CD14-positive monocyte (primary cell): ENCODE measurements at regions not wholly inside any gene's neighbourhood (a gene's known extent, or its start where the extent isn't known, plus 50 kb on each side); places are given as distances from the start of the nearest gene placed in this dataset.

Source experiments
- DNase-seq, 3 donors: peaks; one replicate each; pipeline ENCODE4 v3.0.0-alpha.2; 2011 to 2022
- H2AFZ ChIP-seq: 2 replicates; pipeline ENCODE4 v1.6.0; 2012; ENCODE audit warnings: mild to moderate bottlenecking, low read depth, low read length, inconsistent platforms; ENCODE audit not compliant: insufficient read depth, poor library complexity, severe bottlenecking
- H3K27ac ChIP-seq, 2 donors: 1 replicate in 1 of 2; 2 replicates in 1 of 2; pipeline ENCODE4 v1.5.1; 2012 to 2013; ENCODE audit warnings: low read length in 2 of 2, control low read depth in 1 of 2, inconsistent platforms in 1 of 2, low read depth in 1 of 2, mild to moderate bottlenecking in 1 of 2
- H3K27me3 ChIP-seq, 2 donors: one replicate each; pipeline versions ENCODE4 v1.6.0 to v1.6.1; 2011 to 2013; ENCODE audit warnings: low read length in 2 of 2; ENCODE audit not compliant: control insufficient read depth in 2 of 2, insufficient read depth in 2 of 2
- H3K36me3 ChIP-seq, 2 donors: replicated peaks in 1 of 2; 1 replicate in 1 of 2; 2 replicates in 1 of 2; pipeline versions ENCODE4 v1.5.1 to v1.6.1; 2012 to 2013; ENCODE audit warnings: low read length in 2 of 2, control low read depth in 1 of 2, inconsistent platforms in 1 of 2, mild to moderate bottlenecking in 1 of 2; ENCODE audit not compliant: insufficient read depth in 2 of 2, control insufficient read depth in 1 of 2
- H3K4me1 ChIP-seq, 2 donors: 1 replicate in 1 of 2; 2 replicates in 1 of 2; pipeline versions ENCODE4 v1.5.1 to v1.6.1; 2012 to 2013; ENCODE audit warnings: low read length in 2 of 2, control low read depth in 1 of 2, inconsistent platforms in 1 of 2, mild to moderate bottlenecking in 1 of 2, moderate library complexity in 1 of 2; ENCODE audit not compliant: insufficient read depth in 2 of 2, control insufficient read depth in 1 of 2
- H3K4me2 ChIP-seq: replicated peaks from 2 replicates; pipeline ENCODE3; 2012; ENCODE audit warnings: low read length, moderate library complexity, mild to moderate bottlenecking; ENCODE audit not compliant: poor library complexity, severe bottlenecking; ENCODE audit errors: extremely low read depth
- H3K4me3 ChIP-seq, 3 experiments: fragments of 200-600 bp in 1 of 3; sonication (generic) in 1 of 3; replicated peaks in 1 of 3; 1 replicate in 2 of 3; 2 replicates in 1 of 3; pipeline ENCODE4 v1.5.1; 2011 to 2013; ENCODE audit warnings: low read length in 3 of 3, mild to moderate bottlenecking in 3 of 3, control low read depth in 2 of 3, low read depth in 2 of 3, inconsistent platforms in 1 of 3, moderate library complexity in 1 of 3
- H3K79me2 ChIP-seq: 2 replicates; pipeline ENCODE4 v1.6.0; 2012; ENCODE audit warnings: mild to moderate bottlenecking, control low read depth, inconsistent platforms, low read length, moderate library complexity; ENCODE audit not compliant: insufficient read depth
- H3K9ac ChIP-seq: 2 replicates; pipeline ENCODE4 v1.6.0; 2017; ENCODE audit warnings: low read length, mild to moderate bottlenecking; ENCODE audit not compliant: insufficient read depth, poor library complexity, severe bottlenecking
- H3K9me3 ChIP-seq, 2 donors: replicated peaks in 1 of 2; 1 replicate in 1 of 2; 2 replicates in 1 of 2; pipeline versions ENCODE4 v1.5.1 to v1.6.1; 2012 to 2013; ENCODE audit warnings: low read length in 2 of 2, control low read depth in 1 of 2; ENCODE audit not compliant: control insufficient read depth in 1 of 2, insufficient read depth in 1 of 2
- H4K20me1 ChIP-seq: 2 replicates; pipeline ENCODE4 v1.6.0; 2012; ENCODE audit warnings: mild to moderate bottlenecking, low read length, control low read depth, moderate library complexity; ENCODE audit not compliant: insufficient read depth
- H3K27ac Mint-ChIP-seq, 7 donors: one replicate each; pipeline ENCODE4 v1.8.0; 2020; ENCODE audit warnings: mild to moderate bottlenecking in 7 of 7, mixed read lengths in 7 of 7, moderate library complexity in 6 of 7, inconsistent platforms in 2 of 7
- H3K27me3 Mint-ChIP-seq, 3 donors: one replicate each; pipeline ENCODE4 v1.8.0; 2021 to 2022; ENCODE audit warnings: low read depth in 3 of 3, mild to moderate bottlenecking in 3 of 3, mixed read lengths in 3 of 3, moderate library complexity in 3 of 3, inconsistent platforms in 1 of 3
- H3K36me3 Mint-ChIP-seq, 2 donors: one replicate each; pipeline ENCODE4 v1.8.0; 2020; ENCODE audit warnings: mixed read lengths in 2 of 2, inconsistent platforms in 1 of 2, mild to moderate bottlenecking in 1 of 2
- H3K4me1 Mint-ChIP-seq: one replicate; pipeline ENCODE4 v1.8.0; 2020; ENCODE audit warnings: mild to moderate bottlenecking, mixed read lengths
- H3K4me3 Mint-ChIP-seq, 2 donors: one replicate each; pipeline ENCODE4 v1.8.0; 2020; ENCODE audit warnings: mild to moderate bottlenecking in 2 of 2, mixed read lengths in 2 of 2, moderate library complexity in 1 of 2
- H3K9me3 Mint-ChIP-seq, 7 donors: one replicate each; pipeline ENCODE4 v1.8.0; 2020 to 2022; ENCODE audit warnings: mixed read lengths in 7 of 7, mild to moderate bottlenecking in 6 of 7, moderate library complexity in 6 of 7, inconsistent platforms in 2 of 7
- CTCF ChIP-seq: fragments of 200-600 bp; IDR thresholded peaks from one replicate; pipeline ENCODE4 v1.8.0; 2022; ENCODE audit warnings: antibody characterized with exemption, mild to moderate bottlenecking
- WGBS: methylation state at CpG from one replicate; pipeline ENCODE4 v1.1.5; 2013; ENCODE audit warnings: missing lambda C conversion rate; ENCODE audit not compliant: insufficient coverage; 5-methylcytosine and 5-hydroxymethylcytosine counted together
- intact Hi-C, 2 donors: fragments of 100-400 bp; cut with micrococcal nuclease; formaldehyde crosslinking; loops; one replicate each; pipeline versions ENCODE4 v1.15.0 to v1.15.1; 2023

- Histone ChIP-seq H3K4me2 (no peak overlapping the region), H3K27me3 (no peaks in the 10 kb centered on the region), H3K9ac (no peak overlapping the region), H3K79me2 (no peaks in the 10 kb centered on the region), H3K27ac (no peak overlapping the region), H3K9me3 (no peaks in the 10 kb centered on the region), H2AFZ (no peak overlapping the region), H3K4me1 (peaks cover 2 to 14% of the 10 kb centered on the region in 2 donors), H3K36me3 (no peaks in the 10 kb centered on the region), H4K20me1 (no peaks in the 10 kb centered on the region), H3K4me3 (no peak overlapping the region)
- H3K9me3 Mint-ChIP-seq: no peaks in the 10 kb centered on the region
- H3K4me3 Mint-ChIP-seq: peak overlapping the region in 1 of 2 donors; percentile 46
- no peak for DNase-seq
- H3K27me3 Mint-ChIP-seq: peaks cover 2 to 11% (median 8%) of the 10 kb centered on the region in 3 donors
- WGBS: 100% methylated on average over 1 of the region's 1 CpG
- TF ChIP-seq CTCF: no peak
- H3K27ac Mint-ChIP-seq: no peak overlapping the region
- H3K4me1 Mint-ChIP-seq: peaks cover 17% of the 10 kb centered on the region
- no peaks in the 10 kb centered on the region for H3K36me3 Mint-ChIP-seq
- intact Hi-C loops: no loop called here
These were observed 109.8 kb upstream of the FAM20A start for GRCh38 chr17:68710976-68711375.

- Mint-ChIP-seq H3K27me3 (peaks cover 2 to 11% (median 8%) of the 10 kb centered on the region in 3 donors), H3K9me3 (no peaks in the 10 kb centered on the region), H3K27ac (no peak overlapping the region), H3K36me3 (no peaks in the 10 kb centered on the region), H3K4me1 (peaks cover 25% of the 10 kb centered on the region), H3K4me3 (no peak overlapping the region)
- DNase-seq: no peak
- Histone ChIP-seq H3K79me2 (no peaks in the 10 kb centered on the region), H2AFZ (no peak overlapping the region), H3K9me3 (no peaks in the 10 kb centered on the region), H3K4me2 (no peak overlapping the region), H3K27ac (no peak overlapping the region), H3K4me1 (peaks cover 10 to 21% of the 10 kb centered on the region in 2 donors), H3K4me3 (no peak overlapping the region), H3K27me3 (no peaks in the 10 kb centered on the region), H3K36me3 (no peaks in the 10 kb centered on the region), H4K20me1 (no peaks in the 10 kb centered on the region), H3K9ac (no peak overlapping the region)
- intact Hi-C loops: no loop called here
- no peak for TF ChIP-seq CTCF
- 100% methylated on average over 6 of the region's 11 CpGs for WGBS
These were observed 109.0 kb upstream of the FAM20A start for GRCh38 chr17:68710035-68710780.
